Astrocyte (in vitro differentiated cells and primary cell): ENCODE measurements at regions not wholly inside any gene's neighbourhood (a gene's known extent, or its start where the extent isn't known, plus 50 kb on each side); places are given as distances from the start of the nearest gene placed in this dataset.
"Not testable (repeated sequence)": the region's sequence is repeated elsewhere in the genome, so short reads cannot be mapped to it uniquely, and the experiment has no call there.

Source experiments
- DNase-seq: peaks from one replicate; pipeline ENCODE4 v3.0.0-alpha.2; 2010; ENCODE audit warnings: low read depth
- FAIRE-seq: peaks from 2 replicates; lab custom pipeline; 2011; peaks lifted over from hg19 to GRCh38; lab: Jason Lieb, UNC
- H2AFZ ChIP-seq: 2 replicates; pipeline ENCODE4 v1.6.0; 2012; ENCODE audit warnings: low read depth, low read length, inconsistent platforms
- H3K27ac ChIP-seq: 2 replicates; pipeline ENCODE4 v1.5.1; 2011; ENCODE audit warnings: low read depth, low read length, inconsistent platforms
- H3K27me3 ChIP-seq: 2 replicates; pipeline ENCODE4 v1.6.0; 2011; ENCODE audit warnings: low read length, inconsistent platforms; ENCODE audit not compliant: insufficient read depth
- H3K36me3 ChIP-seq: 2 replicates; pipeline ENCODE4 v1.5.1; 2011; ENCODE audit warnings: low read length, inconsistent platforms; ENCODE audit not compliant: insufficient read depth
- H3K4me1 ChIP-seq: 2 replicates; pipeline ENCODE4 v1.5.1; 2011; ENCODE audit warnings: low read length, inconsistent platforms; ENCODE audit not compliant: insufficient read depth
- H3K4me2 ChIP-seq: 2 replicates; pipeline ENCODE4 v1.6.0; 2012; ENCODE audit warnings: low read length, inconsistent platforms
- H3K4me3 ChIP-seq: 2 replicates; pipeline ENCODE4 v1.5.1; 2011; ENCODE audit warnings: low read depth, mild to moderate bottlenecking, low read length, inconsistent platforms; ENCODE audit not compliant: insufficient read depth
- H3K79me2 ChIP-seq: 2 replicates; pipeline ENCODE4 v1.6.0; 2012; ENCODE audit warnings: mild to moderate bottlenecking, low read length, inconsistent platforms; ENCODE audit not compliant: insufficient read depth
- H3K9ac ChIP-seq: 2 replicates; pipeline ENCODE4 v1.6.0; 2012; ENCODE audit warnings: mild to moderate bottlenecking, low read length, inconsistent platforms
- H3K9me3 ChIP-seq: 2 replicates; pipeline ENCODE4 v1.5.1; 2012; ENCODE audit warnings: low read depth, mild to moderate bottlenecking, low read length, inconsistent platforms; ENCODE audit not compliant: insufficient read depth
- H4K20me1 ChIP-seq: 2 replicates; pipeline ENCODE4 v1.6.0; 2012; ENCODE audit warnings: low read length, inconsistent platforms; ENCODE audit not compliant: insufficient read depth
- H3K27ac Mint-ChIP-seq: one replicate; pipeline ENCODE4 v1.8.0; 2021; ENCODE audit warnings: mild to moderate bottlenecking, mixed read lengths; ENCODE audit not compliant: unreplicated experiment
- H3K27me3 Mint-ChIP-seq: one replicate; pipeline ENCODE4 v1.8.0; 2021; ENCODE audit warnings: low read depth, mixed read lengths; ENCODE audit not compliant: unreplicated experiment
- H3K36me3 Mint-ChIP-seq: one replicate; pipeline ENCODE4 v1.8.0; 2021; ENCODE audit warnings: low read depth, mixed read lengths; ENCODE audit not compliant: unreplicated experiment
- H3K4me1 Mint-ChIP-seq: one replicate; pipeline ENCODE4 v1.8.0; 2021; ENCODE audit warnings: low read depth, mixed read lengths; ENCODE audit not compliant: unreplicated experiment
- H3K4me3 Mint-ChIP-seq: one replicate; pipeline ENCODE4 v1.8.0; 2021; ENCODE audit warnings: mild to moderate bottlenecking, moderate library complexity, mixed read lengths; ENCODE audit not compliant: unreplicated experiment
- H3K9me3 Mint-ChIP-seq: one replicate; pipeline ENCODE4 v1.8.0; 2021; ENCODE audit warnings: mild to moderate bottlenecking, mixed read lengths; ENCODE audit not compliant: unreplicated experiment
- CTCF ChIP-seq: IDR thresholded peaks from 2 replicates; pipeline ENCODE4 v1.5.1; 2011; ENCODE audit warnings: low read depth, mild to moderate bottlenecking, inconsistent platforms, low read length, moderate library complexity; ENCODE audit not compliant: insufficient read depth
- EZH2 ChIP-seq: IDR thresholded peaks from 2 replicates; pipeline ENCODE4 v1.6.1; 2012; ENCODE audit warnings: mild to moderate bottlenecking, low read length, inconsistent platforms; ENCODE audit not compliant: insufficient read depth

- Histone ChIP-seq H3K9ac (no peak overlapping the region), H4K20me1 (no peaks in the 10 kb centered on the region), H3K4me3 (no peak overlapping the region), H3K27ac (no peak overlapping the region), H2AFZ (no peak overlapping the region), H3K27me3 (no peaks in the 10 kb centered on the region), H3K9me3 (peaks cover 14% of the 10 kb centered on the region), H3K36me3 (no peaks in the 10 kb centered on the region), H3K4me2 (no peak overlapping the region), H3K79me2 (no peaks in the 10 kb centered on the region), H3K4me1 (no peaks in the 10 kb centered on the region)
- no peaks in the 10 kb centered on the region for H3K27me3 Mint-ChIP-seq
- H3K4me1 Mint-ChIP-seq = no peaks in the 10 kb centered on the region
- no peak overlapping the region for H3K4me3 Mint-ChIP-seq
- TF ChIP-seq EZH2 = no peak
- TF ChIP-seq CTCF = no peak
- H3K36me3 Mint-ChIP-seq = no peaks in the 10 kb centered on the region
- H3K9me3 Mint-ChIP-seq = no peaks in the 10 kb centered on the region
- no peak for DNase-seq
- H3K27ac Mint-ChIP-seq = no peak overlapping the region
- FAIRE-seq = no peak
These were observed 129.7 kb upstream of the FAM72C start for GRCh38 chr1:144101397-144102045.

GRCh38 chr1:144077167-144077841 lies 105.5 kb upstream of the FAM72C start:
- H3K9ac ChIP-seq, H3K79me2 ChIP-seq, H3K36me3 Mint-ChIP-seq, H2AFZ ChIP-seq, H3K4me1 Mint-ChIP-seq, H3K36me3 ChIP-seq, H4K20me1 ChIP-seq, DNase-seq, H3K27ac Mint-ChIP-seq, H3K27ac ChIP-seq, FAIRE-seq, H3K9me3 ChIP-seq, H3K4me3 ChIP-seq, H3K9me3 Mint-ChIP-seq, H3K27me3 ChIP-seq, H3K4me1 ChIP-seq, H3K27me3 Mint-ChIP-seq, H3K4me3 Mint-ChIP-seq: not testable (repeated sequence)
- H3K4me2 ChIP-seq = peak overlapping the region; percentile 36

GRCh38 chr1:144076646-144077045 lies 104.9 kb upstream of the FAM72C start:
- H3K36me3 Mint-ChIP-seq, H3K9ac ChIP-seq, DNase-seq, H3K36me3 ChIP-seq, H3K27ac ChIP-seq, H3K27ac Mint-ChIP-seq, H3K4me2 ChIP-seq, H3K9me3 Mint-ChIP-seq, H3K79me2 ChIP-seq, H2AFZ ChIP-seq, H4K20me1 ChIP-seq, H3K4me1 Mint-ChIP-seq, H3K27me3 Mint-ChIP-seq, H3K4me1 ChIP-seq, H3K4me3 Mint-ChIP-seq, H3K9me3 ChIP-seq, FAIRE-seq, H3K27me3 ChIP-seq, H3K4me3 ChIP-seq: not testable (repeated sequence)

GRCh38 chr1:144070394-144071053 lies 98.7 kb upstream of the FAM72C start:
- DNase-seq, H3K4me1 Mint-ChIP-seq, H3K36me3 ChIP-seq, H3K36me3 Mint-ChIP-seq, H3K4me3 Mint-ChIP-seq, H3K4me3 ChIP-seq, H3K4me1 ChIP-seq, H3K79me2 ChIP-seq, H3K27me3 ChIP-seq, H2AFZ ChIP-seq, H3K27ac ChIP-seq, H3K4me2 ChIP-seq, H3K27me3 Mint-ChIP-seq, H3K9ac ChIP-seq, H3K9me3 ChIP-seq, H3K9me3 Mint-ChIP-seq, H4K20me1 ChIP-seq, H3K27ac Mint-ChIP-seq, FAIRE-seq: not testable (repeated sequence)

- H3K27ac Mint-ChIP-seq, H3K36me3 ChIP-seq, H3K36me3 Mint-ChIP-seq, H3K9me3 Mint-ChIP-seq, H3K9me3 ChIP-seq, H3K4me1 Mint-ChIP-seq, H3K27ac ChIP-seq, DNase-seq, H3K4me3 Mint-ChIP-seq, H3K4me2 ChIP-seq, H3K27me3 ChIP-seq, H3K4me1 ChIP-seq, H4K20me1 ChIP-seq, H3K79me2 ChIP-seq, H2AFZ ChIP-seq, H3K9ac ChIP-seq, H3K4me3 ChIP-seq, FAIRE-seq, H3K27me3 Mint-ChIP-seq: not testable (repeated sequence)
These were observed 95.3 kb upstream of the FAM72C start for GRCh38 chr1:144067042-144067441.
